ENCODE measurements at regions not wholly inside any gene's neighbourhood (a gene's known extent, or its start where the extent isn't known, plus 50 kb on each side); places are given as distances from the start of the nearest gene placed in this dataset.

DNA sequence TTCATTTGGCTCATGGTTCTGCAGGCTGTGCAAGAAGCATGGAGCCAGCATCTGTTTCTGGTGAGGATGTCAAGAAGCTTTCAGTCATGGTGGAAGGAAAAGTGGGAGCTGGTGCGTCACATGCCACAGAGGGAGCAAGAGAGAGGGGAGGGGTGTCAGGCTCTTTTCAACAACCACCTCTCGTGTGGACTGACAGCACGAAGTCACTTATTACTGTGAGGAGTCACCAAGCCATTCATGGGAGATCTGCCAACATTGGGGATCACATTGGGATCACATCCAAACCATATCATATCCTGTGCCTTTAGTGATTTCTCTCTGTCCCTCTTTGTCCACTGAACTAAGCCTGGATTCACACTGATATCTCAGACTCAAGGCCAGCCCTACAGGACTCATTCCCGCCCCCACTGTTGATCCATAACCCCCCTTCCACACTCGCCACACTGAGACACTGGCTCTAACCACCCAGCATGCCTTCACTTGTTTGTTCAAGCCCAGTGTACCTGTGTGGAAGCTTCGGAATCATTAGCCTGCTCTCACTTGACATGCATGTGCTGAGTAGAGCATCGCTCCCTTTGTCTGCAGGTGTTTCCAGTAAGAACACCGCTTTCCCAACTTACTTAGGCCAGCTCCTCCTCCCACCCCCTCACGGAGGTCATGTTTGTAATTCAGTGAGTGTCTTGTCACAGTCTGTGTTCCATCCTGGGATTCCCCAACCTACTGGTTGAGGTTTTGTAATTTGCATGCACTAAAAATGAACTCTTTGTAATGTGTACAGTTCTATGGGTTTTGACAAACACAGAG, 132.2 kb downstream of the KLF13 start:
- Mint-ChIP-seq H3K4me3 (ENCODE audit: low read depth) (peak overlapping the region; percentile 48), H3K4me1 (ENCODE audit: low read depth) (peaks cover 26% of the 10 kb centered on the region), H3K36me3 (ENCODE audit: low read depth) (peaks cover 7% of the 10 kb centered on the region), H3K27me3 (ENCODE audit: low read depth) (no peaks in the 10 kb centered on the region), H3K9me3 (peaks cover 17% of the 10 kb centered on the region), H3K27ac (peak overlapping the region; percentile 80)
- intact Hi-C loops (cut with micrococcal nuclease), result loop anchor here (1.0 kb wide), 4 partner anchors 15 to 30 kb away; no protein-coding TSS in a partner anchor
- DNase-seq (ENCODE audit: low spot score), result no peak

- intact Hi-C loops (cut with micrococcal nuclease), result loop anchor here (1.0 kb wide), 4 partner anchors 14 to 29 kb away; no protein-coding TSS in a partner anchor
- Mint-ChIP-seq H3K36me3 (ENCODE audit: low read depth) (peaks cover 7% of the 10 kb centered on the region), H3K4me3 (ENCODE audit: low read depth) (no peak overlapping the region), H3K9me3 (peaks cover 17% of the 10 kb centered on the region), H3K4me1 (ENCODE audit: low read depth) (peaks cover 26% of the 10 kb centered on the region), H3K27ac (peak overlapping the region; percentile 80), H3K27me3 (ENCODE audit: low read depth) (no peaks in the 10 kb centered on the region)
- no peak for DNase-seq (ENCODE audit: low spot score)
Measured at GRCh38 chr15:31459400-31459748, 132.7 kb downstream of the KLF13 start.

- Mint-ChIP-seq H3K27ac (no peak overlapping the region), H3K27me3 (ENCODE audit: low read depth) (peaks cover 2% of the 10 kb centered on the region), H3K4me3 (ENCODE audit: low read depth) (no peak overlapping the region), H3K9me3 (no peaks in the 10 kb centered on the region), H3K4me1 (ENCODE audit: low read depth) (peaks cover 21% of the 10 kb centered on the region), H3K36me3 (ENCODE audit: low read depth) (no peaks in the 10 kb centered on the region)
- intact Hi-C loops (cut with micrococcal nuclease), result no loop called here
- DNase-seq (ENCODE audit: low spot score), result no peak
Measured at GRCh38 chr15:31461375-31461774, 134.7 kb downstream of the KLF13 start.

DNA sequence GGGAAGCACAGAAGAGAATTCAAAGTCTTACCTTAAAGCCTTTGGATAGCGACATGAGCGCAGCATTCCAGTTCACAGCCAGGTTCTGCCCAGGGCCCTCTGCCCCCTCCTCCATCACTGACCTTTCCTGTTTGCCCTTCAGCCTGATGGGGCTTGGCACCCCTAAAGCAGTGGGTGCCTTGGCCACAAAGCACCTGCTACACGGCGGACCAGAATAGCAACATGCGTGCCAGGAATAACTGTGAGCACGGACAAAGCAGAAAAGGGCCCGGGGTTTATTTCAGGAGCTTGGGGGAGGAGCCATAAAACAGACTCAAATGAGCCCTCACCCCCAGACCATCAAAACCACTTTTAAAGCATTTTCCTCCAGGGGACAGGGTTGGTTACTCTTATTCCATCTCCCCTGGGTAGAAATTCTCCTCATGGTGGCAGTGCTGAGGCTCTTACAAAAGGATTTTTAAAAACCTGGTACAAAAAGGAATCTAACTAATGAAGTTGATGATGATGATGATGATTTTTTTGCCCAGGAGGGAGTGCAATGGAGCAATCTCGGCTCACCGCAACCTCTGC, 135.4 kb downstream of the KLF13 start:
- Mint-ChIP-seq H3K27me3 (ENCODE audit: low read depth) (peaks cover 2% of the 10 kb centered on the region), H3K4me1 (ENCODE audit: low read depth) (peaks cover 21% of the 10 kb centered on the region)
- DNase-seq (ENCODE audit: low spot score), result no peak

DNA sequence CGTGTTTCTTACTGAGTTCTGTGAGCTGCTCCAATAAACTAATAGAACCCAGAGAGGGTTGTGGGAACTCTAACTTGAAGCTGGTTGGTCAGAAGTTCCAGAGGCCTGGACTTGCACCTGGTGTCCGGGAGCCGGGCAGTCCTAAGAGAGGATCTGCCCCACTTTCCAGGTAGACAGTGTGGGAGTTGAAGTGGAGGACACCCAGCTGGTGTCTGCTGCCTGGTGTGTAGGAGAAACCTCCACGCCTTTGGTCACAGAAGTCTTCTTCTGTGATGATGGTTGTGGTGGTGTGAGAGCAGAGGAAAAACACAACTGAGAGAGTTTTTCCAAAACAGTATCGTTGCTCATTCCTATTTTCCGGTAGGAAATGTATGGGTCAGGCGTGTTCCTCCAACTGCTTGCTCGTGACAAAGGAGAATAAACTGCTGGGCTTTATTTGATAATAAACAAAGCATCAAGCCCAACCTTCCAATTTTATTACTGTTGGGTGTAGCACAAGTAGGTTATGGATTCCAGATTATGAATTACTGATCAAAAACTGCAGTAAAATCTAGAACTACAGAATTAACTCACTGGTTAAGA, 137.0 kb downstream of the KLF13 start:
- intact Hi-C loops (cut with micrococcal nuclease), result no loop called here
- no peaks in the 10 kb centered on the region for H3K9me3 Mint-ChIP-seq

More for the DNA sequence above, 135.4 kb downstream of the KLF13 start:
- intact Hi-C loops (cut with micrococcal nuclease), result no loop called here
- Mint-ChIP-seq H3K4me3 (ENCODE audit: low read depth) (no peak overlapping the region), H3K36me3 (ENCODE audit: low read depth) (no peaks in the 10 kb centered on the region), H3K9me3 (no peaks in the 10 kb centered on the region), H3K27ac (no peak overlapping the region)

DNA sequence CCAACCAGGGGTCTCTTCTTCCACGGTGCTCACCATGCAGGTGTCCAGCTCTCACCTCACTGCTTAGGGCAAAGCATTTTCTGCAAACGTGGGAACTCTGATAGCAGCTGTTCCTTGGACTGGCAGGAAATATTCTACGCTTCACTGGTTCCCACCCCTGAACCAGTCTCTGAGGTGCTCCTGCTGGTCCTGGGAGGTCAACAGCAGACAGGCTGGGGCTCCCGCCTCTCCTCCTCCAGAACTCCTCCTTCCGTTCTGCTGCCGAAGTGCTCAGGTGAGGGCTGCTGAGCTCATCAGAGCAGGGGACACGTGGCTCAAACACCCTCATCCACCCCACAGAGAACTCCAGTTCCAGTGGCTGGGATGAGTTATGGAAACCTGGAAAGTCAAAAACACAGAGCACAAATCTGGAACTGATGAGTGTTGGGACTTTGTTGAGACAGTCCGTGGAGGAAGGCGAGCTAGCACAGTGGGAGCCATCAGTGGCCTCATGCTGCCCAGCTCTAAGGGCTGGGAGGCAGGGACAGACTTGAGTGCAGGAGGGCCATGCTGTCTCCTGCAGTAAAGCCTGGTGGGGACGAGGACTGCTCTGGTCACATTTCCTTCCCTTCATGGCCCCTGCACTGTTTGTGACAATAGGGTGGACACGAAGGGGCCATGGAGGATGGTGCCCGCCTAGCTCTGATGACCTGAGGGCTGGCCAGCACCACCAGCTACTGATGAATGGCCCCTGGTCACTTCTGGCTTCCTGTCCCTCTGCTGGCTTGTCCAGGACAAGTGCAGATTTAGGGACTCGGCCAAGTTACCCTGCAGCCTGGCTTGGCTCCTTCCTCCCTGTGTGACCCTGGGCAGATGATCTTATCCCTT, 137.8 kb downstream of the KLF13 start:
- no peak for DNase-seq (ENCODE audit: low spot score)
- no peaks in the 10 kb centered on the region for H3K9me3 Mint-ChIP-seq
- H3K4me1 Mint-ChIP-seq (ENCODE audit: low read depth), result peaks cover 8% of the 10 kb centered on the region
- no peak overlapping the region for H3K4me3 Mint-ChIP-seq (ENCODE audit: low read depth)
- H3K27ac Mint-ChIP-seq, result no peak overlapping the region
- H3K36me3 Mint-ChIP-seq (ENCODE audit: low read depth), result no peaks in the 10 kb centered on the region
- intact Hi-C loops (cut with micrococcal nuclease), result no loop called here
- H3K27me3 Mint-ChIP-seq (ENCODE audit: low read depth), result peaks cover 2% of the 10 kb centered on the region

More for the DNA sequence above, 137.0 kb downstream of the KLF13 start:
- Mint-ChIP-seq H3K4me1 (ENCODE audit: low read depth) (peaks cover 17% of the 10 kb centered on the region), H3K4me3 (ENCODE audit: low read depth) (no peak overlapping the region), H3K27me3 (ENCODE audit: low read depth) (peaks cover 2% of the 10 kb centered on the region), H3K36me3 (ENCODE audit: low read depth) (no peaks in the 10 kb centered on the region), H3K27ac (no peak overlapping the region)
- DNase-seq (ENCODE audit: low spot score), result no peak

- Mint-ChIP-seq H3K36me3 (ENCODE audit: low read depth) (no peaks in the 10 kb centered on the region), H3K27me3 (ENCODE audit: low read depth) (peaks cover 2% of the 10 kb centered on the region), H3K9me3 (no peaks in the 10 kb centered on the region), H3K4me1 (ENCODE audit: low read depth) (peaks cover 6% of the 10 kb centered on the region), H3K4me3 (ENCODE audit: low read depth) (no peak overlapping the region), H3K27ac (no peak overlapping the region)
- intact Hi-C loops (cut with micrococcal nuclease), result no loop called here
- no peak for DNase-seq (ENCODE audit: low spot score)
Measured at GRCh38 chr15:31465083-31465955, 138.7 kb downstream of the KLF13 start.

DNA sequence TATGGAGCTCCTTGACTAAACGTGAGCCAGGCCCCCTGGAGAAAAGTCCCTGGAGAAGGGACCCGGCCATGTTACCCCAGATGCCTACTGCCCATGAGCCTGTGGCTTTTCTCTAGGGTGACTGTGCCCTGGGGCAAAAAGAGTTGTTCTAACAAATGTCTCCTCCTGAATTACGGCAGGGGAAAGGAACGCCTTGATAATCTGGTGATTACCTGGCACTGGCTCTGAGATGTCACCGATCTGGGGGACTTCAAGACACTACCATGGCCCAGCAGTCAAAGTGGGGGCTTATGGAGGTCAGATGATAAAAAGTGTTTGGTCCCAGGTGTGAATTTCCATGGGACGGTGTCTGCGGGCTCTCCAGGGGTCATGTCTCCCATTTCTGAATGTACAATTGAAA, 140.7 kb downstream of the KLF13 start:
- no peak overlapping the region for H3K4me3 Mint-ChIP-seq (ENCODE audit: low read depth)
- H3K4me1 Mint-ChIP-seq (ENCODE audit: low read depth), result peaks cover 6% of the 10 kb centered on the region
- DNase-seq (ENCODE audit: low spot score), result no peak
- no peaks in the 10 kb centered on the region for H3K36me3 Mint-ChIP-seq (ENCODE audit: low read depth)
- H3K27me3 Mint-ChIP-seq (ENCODE audit: low read depth), result peaks cover 2% of the 10 kb centered on the region
- intact Hi-C loops (cut with micrococcal nuclease), result no loop called here
- no peaks in the 10 kb centered on the region for H3K9me3 Mint-ChIP-seq
- no peak overlapping the region for H3K27ac Mint-ChIP-seq

DNA sequence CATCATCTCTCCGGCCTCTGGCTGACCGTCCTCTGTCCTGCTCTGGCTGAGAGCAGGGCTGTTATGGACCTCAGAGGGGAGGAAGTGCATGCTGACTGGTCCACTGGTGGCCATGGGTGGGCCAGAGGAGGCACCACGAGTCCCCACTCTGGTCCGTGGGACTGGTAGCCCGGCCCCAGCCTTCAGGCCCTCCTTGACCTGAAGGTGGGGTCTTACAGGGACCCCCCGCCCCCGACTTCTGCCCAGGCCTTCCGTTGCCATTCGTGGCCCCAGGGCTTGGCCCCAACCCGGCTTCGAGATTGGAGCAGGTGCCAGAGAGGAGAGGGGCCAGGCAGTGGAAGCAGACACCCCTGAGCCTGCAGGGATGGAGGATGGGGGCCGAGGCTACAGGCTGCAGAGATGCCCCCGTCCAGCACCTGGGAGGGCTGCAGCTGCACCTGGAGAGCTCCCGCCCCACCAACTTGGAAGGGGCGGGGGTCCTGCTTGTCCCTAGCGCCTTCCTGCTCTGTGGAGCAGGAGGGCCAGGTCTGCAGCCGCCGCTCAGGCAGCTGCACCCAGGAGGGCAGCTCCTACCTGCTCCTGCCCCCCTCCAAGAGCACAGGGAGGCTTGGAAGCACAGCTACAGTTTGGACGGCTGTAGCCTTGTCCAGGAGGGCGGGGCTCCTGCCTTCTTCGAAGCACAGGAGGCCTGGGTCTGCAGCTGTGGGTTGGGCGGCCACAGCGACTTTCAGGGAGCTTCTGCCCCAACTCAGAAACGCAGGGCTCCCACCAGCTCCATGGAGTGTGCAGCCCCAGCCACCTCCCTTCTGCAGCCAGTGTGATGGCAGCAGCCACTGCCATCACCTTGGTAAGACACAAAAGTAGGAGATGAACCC, 142.5 kb downstream of the KLF13 start:
- Mint-ChIP-seq H3K27me3 (ENCODE audit: low read depth) (peaks cover 2% of the 10 kb centered on the region), H3K36me3 (ENCODE audit: low read depth) (peaks cover 3% of the 10 kb centered on the region), H3K4me1 (ENCODE audit: low read depth) (peaks cover 24% of the 10 kb centered on the region), H3K9me3 (no peaks in the 10 kb centered on the region), H3K4me3 (ENCODE audit: low read depth) (no peak overlapping the region), H3K27ac (no peak overlapping the region)
- DNase-seq (ENCODE audit: low spot score), result no peak
- intact Hi-C loops (cut with micrococcal nuclease), result no loop called here

DNA sequence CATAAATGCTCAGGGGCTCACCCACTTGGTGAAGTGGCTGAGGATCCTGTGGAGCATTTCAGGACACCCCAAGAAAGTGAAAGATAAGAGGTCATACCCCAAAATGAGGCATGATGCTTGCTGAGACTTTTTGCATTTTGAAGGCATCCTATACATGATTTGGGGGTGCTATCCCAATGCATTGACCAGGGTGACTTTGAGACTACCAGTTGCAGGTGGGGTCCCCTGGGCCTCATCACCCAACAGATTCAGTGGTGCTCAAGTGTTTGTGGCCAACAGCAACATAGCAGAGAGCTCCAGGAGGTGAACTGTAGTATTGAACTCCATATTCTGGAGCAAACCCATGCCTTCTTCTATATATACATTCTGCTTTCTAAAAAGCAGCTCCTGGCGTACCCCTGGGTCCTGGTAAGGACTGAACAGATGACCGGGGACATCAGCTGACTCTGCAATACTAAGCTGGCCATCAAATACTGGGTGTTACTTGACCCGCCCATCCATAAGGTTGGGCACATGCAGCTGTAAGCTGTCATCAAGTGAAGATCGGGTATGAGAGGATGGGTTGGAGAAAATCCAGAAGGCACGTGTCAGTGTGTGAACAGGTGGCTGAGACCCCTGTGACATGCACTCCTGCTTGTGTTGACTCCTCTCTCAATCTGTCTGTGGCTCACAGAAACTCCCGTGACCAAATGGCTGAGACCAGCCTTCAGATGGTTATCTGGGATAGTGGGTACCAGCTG, 143.3 kb downstream of the KLF13 start:
- DNase-seq (ENCODE audit: low spot score), result no peak
- Mint-ChIP-seq H3K4me3 (ENCODE audit: low read depth) (no peak overlapping the region), H3K4me1 (ENCODE audit: low read depth) (peaks cover 30% of the 10 kb centered on the region), H3K9me3 (no peaks in the 10 kb centered on the region), H3K27me3 (ENCODE audit: low read depth) (peaks cover 2% of the 10 kb centered on the region), H3K27ac (no peak overlapping the region), H3K36me3 (ENCODE audit: low read depth) (peaks cover 9% of the 10 kb centered on the region)
- intact Hi-C loops (cut with micrococcal nuclease), result no loop called here

DNA sequence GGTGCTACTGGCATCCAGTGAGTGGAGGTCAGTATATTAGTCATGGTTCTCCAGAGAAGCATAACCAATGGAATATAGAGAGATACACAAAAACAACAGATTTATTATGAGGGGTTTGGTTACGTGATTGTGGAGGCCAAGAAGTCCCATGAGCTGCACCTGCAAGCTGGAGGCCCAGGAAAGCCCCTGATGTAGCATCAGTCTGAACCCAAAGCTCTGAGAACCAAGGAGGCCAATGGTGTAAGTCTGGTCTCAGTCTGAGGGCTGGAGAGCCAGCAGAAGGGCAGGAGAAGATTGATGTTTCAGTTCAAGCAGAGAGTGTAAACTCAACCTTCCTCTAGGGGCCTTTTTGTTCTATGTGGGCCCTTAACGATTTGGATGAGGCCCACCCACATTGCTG, 144.1 kb downstream of the KLF13 start:
- Mint-ChIP-seq H3K27ac (no peak overlapping the region), H3K4me3 (ENCODE audit: low read depth) (no peak overlapping the region), H3K9me3 (no peaks in the 10 kb centered on the region), H3K36me3 (ENCODE audit: low read depth) (peaks cover 15% of the 10 kb centered on the region), H3K27me3 (ENCODE audit: low read depth) (no peaks in the 10 kb centered on the region), H3K4me1 (ENCODE audit: low read depth) (peaks cover 34% of the 10 kb centered on the region)
- no peak for DNase-seq (ENCODE audit: low spot score)
- intact Hi-C loops (cut with micrococcal nuclease), result no loop called here
